ENCODE measurements at regions not wholly inside any gene's neighbourhood (a gene's known extent, or its start where the extent isn't known, plus 50 kb on each side); places are given as distances from the start of the nearest gene placed in this dataset.

GRCh38 chr10:10946801-10947200, 70.9 kb upstream of the CELF2 start:
- no peak for TF ChIP-seq POLR2A (IDR thresholded peaks at IDR 0.05; ENCODE audit: low read depth, low read length)
- no peak for TF ChIP-seq CTCF (IDR thresholded peaks at IDR 0.05; ENCODE audit: extremely low read depth in 1 of 2, insufficient read depth in 1 of 2, low read depth in 1 of 2, low read length in 2 of 2)
- TF ChIP-seq EZH2 (IDR thresholded peaks at IDR 0.05; ENCODE audit: borderline replicate concordance, low read depth, low read length, severe bottlenecking): no peak
- no peak for TF ChIP-seq MYC (IDR thresholded peaks at IDR 0.05; ENCODE audit: low read depth, low read length)
- TF ChIP-seq POLR2AphosphoS5 (IDR thresholded peaks at IDR 0.05; ENCODE audit: insufficient read depth, low read depth, low read length): no peak
- TF ChIP-seq FOS (IDR thresholded peaks at IDR 0.05; ENCODE audit: borderline replicate concordance, insufficient read depth, low read length): no peak
- no peak for TF ChIP-seq GATA2 (IDR thresholded peaks at IDR 0.05; ENCODE audit: insufficient read depth, insufficient read length, low read depth, low read length)
- TF ChIP-seq JUN (IDR thresholded peaks at IDR 0.05; ENCODE audit: borderline replicate concordance, insufficient read depth, insufficient read length, low read depth): no peak
- TF ChIP-seq MAX (IDR thresholded peaks at IDR 0.05; ENCODE audit: insufficient read depth, insufficient read length): no peak

Data from endothelial cell of umbilical vein (primary cell).